ENCODE measurements at regions not wholly inside any gene's neighbourhood (a gene's known extent, or its start where the extent isn't known, plus 50 kb on each side); places are given as distances from the start of the nearest gene placed in this dataset.

DNA sequence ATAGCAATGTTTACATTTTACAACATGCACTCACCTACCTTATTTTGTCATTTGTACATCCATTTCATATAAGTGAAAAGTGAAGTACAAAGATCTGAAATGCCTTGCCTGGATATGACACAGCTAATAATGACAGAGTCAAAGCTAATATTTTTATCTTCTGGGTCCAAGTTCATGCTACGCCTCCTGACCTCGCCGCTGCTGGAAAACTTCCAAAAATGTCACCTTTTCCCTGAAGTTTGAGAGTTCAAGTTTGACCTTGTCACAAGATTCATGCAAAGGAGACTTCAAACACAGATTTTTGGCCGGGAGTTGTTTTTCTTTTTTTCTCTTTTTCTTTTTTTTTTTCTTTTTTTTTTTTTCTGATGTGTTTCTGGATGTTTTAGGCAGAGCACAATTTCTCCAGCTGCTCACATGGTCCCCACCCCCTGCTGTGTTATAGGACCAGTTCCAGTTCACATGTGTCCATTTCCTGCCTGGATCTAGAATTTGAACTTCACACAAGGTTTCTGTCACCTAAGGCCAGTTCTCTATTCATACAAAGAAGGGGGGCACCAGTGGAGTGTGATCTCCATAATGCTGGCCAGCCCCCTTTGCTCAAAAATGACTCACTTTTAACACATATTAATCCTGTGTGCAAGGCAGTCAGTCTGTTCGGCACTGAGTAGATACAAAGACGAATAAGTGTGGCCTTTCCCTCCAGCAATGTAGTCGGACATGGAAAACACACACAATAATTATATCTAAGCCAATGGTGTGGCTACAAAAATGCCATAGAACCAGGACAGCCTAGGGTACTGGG, 546.8 kb downstream of the BUD13 start:
- no peaks in the 10 kb centered on the region for H3K79me2 ChIP-seq (ENCODE audit: insufficient read depth)
- H3K4me3 ChIP-seq (ENCODE audit: low read depth in 2 of 2, low read length in 1 of 2), result no peak overlapping the region
- H3K36me3 ChIP-seq (replicated peaks in 1 of 2; ENCODE audit: control insufficient read depth in 1 of 2, insufficient read depth in 2 of 2, low read length in 1 of 2), result no peaks in the 10 kb centered on the region
- H3K27me3 ChIP-seq (ENCODE audit: insufficient read depth), result no peaks in the 10 kb centered on the region
- H3K4me1 ChIP-seq (ENCODE audit: control insufficient read depth in 1 of 2, insufficient read depth in 2 of 2, low read depth in 1 of 2, low read length in 1 of 2), result peaks cover 0 to 31% of the 10 kb centered on the region in 2 experiments; a peak in 1 of 4 replicates
- no peaks in the 10 kb centered on the region for H3K9me3 ChIP-seq
- H3K9ac ChIP-seq, result no peak overlapping the region
- ChIA-PET CTCF (interaction anchor here (0.9 to 4.3 kb wide), 6 partner anchors 8 to 415 kb away, joined by 3 to 39 read pairs (median 8); no protein-coding TSS in a partner anchor), POLR2A (interaction anchor here (1.2 kb wide), 1 partner anchor 158 kb away, joined by 7 read pairs; no protein-coding TSS in a partner anchor)
- TF ChIP-seq GATA2 (CRISPR knock-in tag; IDR thresholded peaks at IDR 0.05) (no peak), NRF1 (IDR thresholded peaks at IDR 0.05; ENCODE audit: low read depth, low read length) (no peak), RFX5 (IDR thresholded peaks at IDR 0.05; ENCODE audit: low read length) (no peak), NFIC (IDR thresholded peaks at IDR 0.05; ENCODE audit: borderline replicate concordance) (no peak), RAD21 (IDR thresholded peaks at IDR 0.05; ENCODE audit: low read length) (no peak), GABPA (IDR thresholded peaks at IDR 0.05; ENCODE audit: low read depth) (no peak), YY1 (IDR thresholded peaks at IDR 0.05; ENCODE audit: low read depth) (no peak), FOSL2 (IDR thresholded peaks at IDR 0.05; ENCODE audit: borderline replicate concordance, low read depth) (no peak), MEF2A (IDR thresholded peaks at IDR 0.05; ENCODE audit: borderline replicate concordance, low read depth) (no peak), FOXJ3 (CRISPR knock-in tag; IDR thresholded peaks at IDR 0.05) (no peak), EP300 (IDR thresholded peaks at IDR 0.05; ENCODE audit: borderline replicate concordance in 1 of 2, low read depth in 1 of 2, low read length in 1 of 2) (no peak), RXRA (IDR thresholded peaks at IDR 0.05; ENCODE audit: borderline replicate concordance, low read depth) (no peak)
- TF ChIP-seq, protein P1, sequence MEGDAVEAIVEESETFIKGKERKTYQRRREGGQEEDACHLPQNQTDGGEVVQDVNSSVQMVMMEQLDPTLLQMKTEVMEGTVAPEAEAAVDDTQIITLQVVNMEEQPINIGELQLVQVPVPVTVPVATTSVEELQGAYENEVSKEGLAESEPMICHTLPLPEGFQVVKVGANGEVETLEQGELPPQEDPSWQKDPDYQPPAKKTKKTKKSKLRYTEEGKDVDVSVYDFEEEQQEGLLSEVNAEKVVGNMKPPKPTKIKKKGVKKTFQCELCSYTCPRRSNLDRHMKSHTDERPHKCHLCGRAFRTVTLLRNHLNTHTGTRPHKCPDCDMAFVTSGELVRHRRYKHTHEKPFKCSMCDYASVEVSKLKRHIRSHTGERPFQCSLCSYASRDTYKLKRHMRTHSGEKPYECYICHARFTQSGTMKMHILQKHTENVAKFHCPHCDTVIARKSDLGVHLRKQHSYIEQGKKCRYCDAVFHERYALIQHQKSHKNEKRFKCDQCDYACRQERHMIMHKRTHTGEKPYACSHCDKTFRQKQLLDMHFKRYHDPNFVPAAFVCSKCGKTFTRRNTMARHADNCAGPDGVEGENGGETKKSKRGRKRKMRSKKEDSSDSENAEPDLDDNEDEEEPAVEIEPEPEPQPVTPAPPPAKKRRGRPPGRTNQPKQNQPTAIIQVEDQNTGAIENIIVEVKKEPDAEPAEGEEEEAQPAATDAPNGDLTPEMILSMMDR (IDR thresholded peaks at IDR 0.05), result no peak
- TF ChIP-seq, protein P2, sequence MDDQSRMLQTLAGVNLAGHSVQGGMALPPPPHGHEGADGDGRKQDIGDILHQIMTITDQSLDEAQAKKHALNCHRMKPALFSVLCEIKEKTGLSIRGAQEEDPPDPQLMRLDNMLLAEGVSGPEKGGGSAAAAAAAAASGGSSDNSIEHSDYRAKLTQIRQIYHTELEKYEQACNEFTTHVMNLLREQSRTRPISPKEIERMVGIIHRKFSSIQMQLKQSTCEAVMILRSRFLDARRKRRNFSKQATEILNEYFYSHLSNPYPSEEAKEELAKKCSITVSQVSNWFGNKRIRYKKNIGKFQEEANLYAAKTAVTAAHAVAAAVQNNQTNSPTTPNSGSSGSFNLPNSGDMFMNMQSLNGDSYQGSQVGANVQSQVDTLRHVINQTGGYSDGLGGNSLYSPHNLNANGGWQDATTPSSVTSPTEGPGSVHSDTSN (IDR thresholded peaks at IDR 0.05), result no peak
- TF ChIP-seq, protein P3, sequence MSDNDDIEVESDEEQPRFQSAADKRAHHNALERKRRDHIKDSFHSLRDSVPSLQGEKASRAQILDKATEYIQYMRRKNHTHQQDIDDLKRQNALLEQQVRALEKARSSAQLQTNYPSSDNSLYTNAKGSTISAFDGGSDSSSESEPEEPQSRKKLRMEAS (IDR thresholded peaks at IDR 0.05; ENCODE audit: low read depth), result no peak
- TF ChIP-seq, protein P4, sequence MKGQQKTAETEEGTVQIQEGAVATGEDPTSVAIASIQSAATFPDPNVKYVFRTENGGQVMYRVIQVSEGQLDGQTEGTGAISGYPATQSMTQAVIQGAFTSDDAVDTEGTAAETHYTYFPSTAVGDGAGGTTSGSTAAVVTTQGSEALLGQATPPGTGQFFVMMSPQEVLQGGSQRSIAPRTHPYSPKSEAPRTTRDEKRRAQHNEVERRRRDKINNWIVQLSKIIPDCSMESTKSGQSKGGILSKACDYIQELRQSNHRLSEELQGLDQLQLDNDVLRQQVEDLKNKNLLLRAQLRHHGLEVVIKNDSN (IDR thresholded peaks at IDR 0.05; ENCODE audit: borderline replicate concordance, low read depth), result no peak
- no peaks in the 10 kb centered on the region for H4K20me1 ChIP-seq (ENCODE audit: insufficient read depth)
- no peaks in the 10 kb centered on the region for H3K9me2 ChIP-seq
- 56% methylated on average over 7 of the region's 7 CpGs for WGBS (ENCODE audit: low lambda C conversion rate)
- no peak overlapping the region for H2AFZ ChIP-seq (ENCODE audit: low read depth)
- no peak overlapping the region for H3K4me2 ChIP-seq
- H3F3A ChIP-seq (replicated peaks; ENCODE audit: insufficient read depth), result peaks cover 3% of the 10 kb centered on the region
- no peak for DNase-seq
- peak overlapping the region in 1 of 2 experiments; percentile 84; a peak in 2 of 4 replicates for H3K27ac ChIP-seq (ENCODE audit: low read depth in 2 of 2, low read length in 1 of 2)

All from SK-N-SH (cell line).